Erythroblast (primary cell): ENCODE measurements at regions not wholly inside any gene's neighbourhood (a gene's known extent, or its start where the extent isn't known, plus 50 kb on each side); places are given as distances from the start of the nearest gene placed in this dataset.

ENCODE experiments used
- GATA1 ChIP-seq: IDR thresholded peaks from 2 replicates; pipeline ENCODE4 v1.6.1; 2011; ENCODE audit warnings: low read depth, mild to moderate bottlenecking, control low read depth, low read length, moderate library complexity
- POLR2A ChIP-seq: IDR thresholded peaks from 2 replicates; pipeline ENCODE4 v1.6.1; 2011; ENCODE audit warnings: mild to moderate bottlenecking, low read length

DNA sequence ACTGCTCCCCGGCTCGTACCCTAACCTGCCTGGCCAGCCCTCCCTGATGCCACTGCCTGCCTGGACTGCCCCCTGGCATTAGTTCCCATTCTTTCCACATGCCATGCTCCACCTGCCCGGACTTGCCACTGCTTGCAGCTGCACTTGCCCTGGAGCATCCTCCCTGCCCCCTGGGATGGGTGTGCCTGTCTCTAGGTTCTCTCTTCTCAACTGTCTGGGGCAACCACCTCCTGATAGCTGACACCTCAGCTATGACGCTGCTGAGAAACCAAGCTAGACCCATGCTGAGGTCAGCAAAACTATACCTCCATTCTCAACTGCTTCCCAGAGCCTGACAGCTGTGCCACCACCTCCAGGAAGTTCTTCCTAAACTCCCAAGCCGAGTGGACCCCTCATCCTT lies 72.1 kb downstream of the PERP start:
- TF ChIP-seq POLR2A (no peak), GATA1 (no peak)
